ENCODE measurements at regions not wholly inside any gene's neighbourhood (a gene's known extent, or its start where the extent isn't known, plus 50 kb on each side); places are given as distances from the start of the nearest gene placed in this dataset.
A peak's percentile ranks its signal among the peaks of the same experiment; 100 is the strongest.

DNA sequence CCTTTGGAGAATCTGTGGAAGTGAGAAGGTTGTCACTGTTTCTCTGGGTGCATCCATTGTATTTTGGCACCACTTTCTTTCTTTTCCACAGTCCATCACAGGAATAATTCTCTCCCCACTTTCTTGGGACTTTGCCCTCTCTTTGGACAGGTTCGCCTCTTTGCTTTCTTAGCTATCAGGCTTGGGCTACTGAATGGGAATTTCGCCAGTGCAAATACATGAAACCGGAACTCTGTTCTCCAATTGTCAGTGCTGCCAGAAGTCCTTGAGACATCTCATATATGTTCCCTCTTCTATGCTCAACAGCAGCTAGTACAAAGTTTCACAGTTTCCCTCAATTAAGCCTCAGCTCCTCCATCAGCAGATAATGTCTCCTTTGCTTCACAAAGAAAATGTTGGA is 76.2 kb downstream of the NABP1 start:
- Histone ChIP-seq H3K36me3 (replicated peaks) (no peaks in the 10 kb centered on the region), H3K27ac (no peak overlapping the region), H3K27me3 (replicated peaks) (no peaks in the 10 kb centered on the region), H3K4me3 (ENCODE audit: low read depth, low read length) (no peak overlapping the region)
- TF ChIP-seq, protein P1, sequence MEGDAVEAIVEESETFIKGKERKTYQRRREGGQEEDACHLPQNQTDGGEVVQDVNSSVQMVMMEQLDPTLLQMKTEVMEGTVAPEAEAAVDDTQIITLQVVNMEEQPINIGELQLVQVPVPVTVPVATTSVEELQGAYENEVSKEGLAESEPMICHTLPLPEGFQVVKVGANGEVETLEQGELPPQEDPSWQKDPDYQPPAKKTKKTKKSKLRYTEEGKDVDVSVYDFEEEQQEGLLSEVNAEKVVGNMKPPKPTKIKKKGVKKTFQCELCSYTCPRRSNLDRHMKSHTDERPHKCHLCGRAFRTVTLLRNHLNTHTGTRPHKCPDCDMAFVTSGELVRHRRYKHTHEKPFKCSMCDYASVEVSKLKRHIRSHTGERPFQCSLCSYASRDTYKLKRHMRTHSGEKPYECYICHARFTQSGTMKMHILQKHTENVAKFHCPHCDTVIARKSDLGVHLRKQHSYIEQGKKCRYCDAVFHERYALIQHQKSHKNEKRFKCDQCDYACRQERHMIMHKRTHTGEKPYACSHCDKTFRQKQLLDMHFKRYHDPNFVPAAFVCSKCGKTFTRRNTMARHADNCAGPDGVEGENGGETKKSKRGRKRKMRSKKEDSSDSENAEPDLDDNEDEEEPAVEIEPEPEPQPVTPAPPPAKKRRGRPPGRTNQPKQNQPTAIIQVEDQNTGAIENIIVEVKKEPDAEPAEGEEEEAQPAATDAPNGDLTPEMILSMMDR (IDR thresholded peaks at IDR 0.05; ENCODE audit: low read depth, low read length, missing control alignments): no peak
- in situ Hi-C loops (cut with HindIII; ENCODE audit: low pct_ligation_motif_present, low sequenced_read_pairs): no loop called here
- no peak for DNase-seq

DNA sequence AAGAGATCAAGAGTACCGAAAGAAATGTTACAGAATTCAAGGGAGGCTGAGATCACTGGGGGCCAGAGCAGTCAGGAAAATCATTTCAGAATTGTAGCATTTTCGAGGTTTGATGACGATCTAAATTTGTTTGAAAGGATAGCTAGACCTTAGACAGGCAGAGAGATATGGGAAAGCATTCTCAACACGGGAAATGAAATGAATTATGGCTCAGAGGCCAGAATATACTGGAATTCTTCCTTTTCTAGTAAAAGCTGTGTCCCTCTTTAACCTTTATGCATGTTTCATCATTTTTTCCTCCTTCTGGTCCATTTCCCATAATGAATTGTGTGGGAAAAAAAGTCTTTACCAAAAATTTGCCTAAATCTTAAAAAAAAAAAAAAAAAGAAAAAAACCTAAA is 78.8 kb downstream of the NABP1 start:
- DNase-seq: no peak
- TF ChIP-seq, protein P1 (IDR thresholded peaks at IDR 0.05; ENCODE audit: low read depth, low read length, missing control alignments): no peak
- in situ Hi-C loops (cut with HindIII; ENCODE audit: low pct_ligation_motif_present, low sequenced_read_pairs): no loop called here
- Histone ChIP-seq H3K36me3 (replicated peaks) (no peaks in the 10 kb centered on the region), H3K4me3 (ENCODE audit: low read depth, low read length) (no peak overlapping the region), H3K27me3 (replicated peaks) (no peaks in the 10 kb centered on the region), H3K27ac (no peak overlapping the region)

DNA sequence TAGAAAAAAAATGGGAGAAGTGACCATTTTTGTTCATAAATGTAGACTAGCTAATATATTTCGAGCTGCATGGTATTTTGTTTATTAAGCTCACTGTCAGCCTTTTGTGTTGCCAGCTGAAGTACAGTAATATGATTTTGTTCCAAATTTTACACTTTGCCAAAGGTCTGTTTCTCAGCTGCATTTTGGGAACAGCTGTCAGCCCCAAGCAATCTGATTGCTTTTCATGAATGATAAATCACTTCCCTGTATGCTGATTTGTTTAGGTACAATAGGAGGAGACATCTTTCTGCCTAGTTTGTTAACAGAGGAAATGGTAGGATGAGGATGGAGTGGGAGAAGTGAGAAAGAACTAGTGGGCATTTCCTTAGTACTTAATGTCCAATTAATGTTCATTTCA is 79.3 kb downstream of the NABP1 start:
- Histone ChIP-seq H3K27me3 (replicated peaks) (no peaks in the 10 kb centered on the region), H3K36me3 (replicated peaks) (no peaks in the 10 kb centered on the region), H3K4me3 (ENCODE audit: low read depth, low read length) (no peak overlapping the region), H3K27ac (no peak overlapping the region)
- TF ChIP-seq, protein P1 (IDR thresholded peaks at IDR 0.05; ENCODE audit: low read depth, low read length, missing control alignments): no peak
- DNase-seq: no peak
- in situ Hi-C loops (cut with HindIII; ENCODE audit: low pct_ligation_motif_present, low sequenced_read_pairs): no loop called here

DNA sequence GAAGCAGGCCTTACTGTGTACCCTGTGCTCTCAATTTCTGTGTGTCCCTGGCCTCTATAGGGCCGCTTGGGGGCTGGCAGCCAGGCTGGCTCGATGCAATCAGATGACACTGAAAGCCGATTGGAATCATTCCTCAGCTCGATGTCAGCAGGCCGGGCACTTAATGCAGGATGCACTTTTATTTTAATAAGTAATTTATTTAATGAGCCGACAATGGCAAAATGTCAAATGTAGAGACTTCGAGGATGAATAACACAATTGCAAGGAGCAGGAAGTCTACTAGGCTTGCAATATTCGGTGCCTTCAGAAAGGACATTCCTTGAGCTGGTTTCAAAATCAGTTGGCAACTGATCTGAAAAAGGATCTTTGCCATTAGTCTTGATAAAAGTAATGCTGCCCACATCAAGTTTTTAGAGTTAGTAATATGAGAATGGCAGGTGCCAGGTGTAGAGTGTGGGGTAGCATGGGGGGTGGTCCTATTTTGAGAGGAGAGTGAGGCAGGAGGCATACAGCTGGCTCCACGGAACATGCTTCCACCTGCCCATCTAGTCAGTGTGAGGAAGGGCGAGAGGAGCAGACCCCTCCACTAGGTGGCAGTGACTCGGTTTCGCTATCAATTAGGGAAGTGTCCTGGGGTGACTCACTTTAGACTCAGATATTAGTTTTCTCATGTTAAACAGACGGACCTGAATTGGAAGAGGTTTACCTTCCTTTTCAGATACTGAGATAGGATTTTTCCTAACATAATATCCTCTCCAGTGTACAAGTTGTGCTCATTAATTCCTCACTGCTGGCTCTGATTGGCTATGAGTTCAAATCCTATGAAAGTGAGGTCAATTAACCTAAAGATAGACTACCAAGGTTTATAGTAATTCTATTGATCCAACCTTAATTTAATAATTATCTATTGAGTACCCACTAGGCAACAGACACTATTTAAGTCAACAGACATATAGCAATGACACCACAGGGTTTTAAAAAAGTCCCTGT is 80.9 kb downstream of the NABP1 start:
- peak; percentile 54 for DNase-seq
- in situ Hi-C loops (cut with HindIII; ENCODE audit: low pct_ligation_motif_present, low sequenced_read_pairs): no loop called here
- no peak overlapping the region for H3K27ac ChIP-seq
- H3K36me3 ChIP-seq (replicated peaks): no peaks in the 10 kb centered on the region
- no peaks in the 10 kb centered on the region for H3K27me3 ChIP-seq (replicated peaks)
- H3K4me3 ChIP-seq (ENCODE audit: low read depth, low read length): no peak overlapping the region
- TF ChIP-seq, protein P1 (IDR thresholded peaks at IDR 0.05; ENCODE audit: low read depth, low read length, missing control alignments): peak; percentile 89

DNA sequence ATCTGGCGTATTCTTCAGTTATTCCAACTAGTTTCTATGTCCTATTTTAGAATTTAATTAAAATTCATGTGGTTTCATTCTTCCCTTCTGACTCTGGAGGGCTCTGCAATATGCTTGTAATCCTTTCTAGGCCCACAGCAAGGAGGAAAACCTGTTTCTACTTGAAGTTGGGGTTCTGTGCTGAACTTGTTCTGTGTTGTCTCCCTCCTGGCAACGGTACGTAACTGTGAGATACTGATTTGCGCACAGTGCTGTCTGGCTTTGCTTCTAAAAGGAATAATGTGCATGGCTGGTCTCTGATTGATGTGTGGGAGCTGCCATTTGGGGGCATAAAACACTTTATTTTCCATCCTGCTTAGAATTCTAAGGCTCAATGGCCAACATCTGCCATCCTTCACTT is 81.7 kb downstream of the NABP1 start:
- no peak for DNase-seq
- TF ChIP-seq, protein P1 (IDR thresholded peaks at IDR 0.05; ENCODE audit: low read depth, low read length, missing control alignments): no peak
- in situ Hi-C loops (cut with HindIII; ENCODE audit: low pct_ligation_motif_present, low sequenced_read_pairs): no loop called here

More for the DNA sequence above, 81.7 kb downstream of the NABP1 start:
- Histone ChIP-seq H3K36me3 (replicated peaks) (no peaks in the 10 kb centered on the region), H3K27me3 (replicated peaks) (no peaks in the 10 kb centered on the region), H3K27ac (no peak overlapping the region), H3K4me3 (ENCODE audit: low read depth, low read length) (no peak overlapping the region)
